ENCODE measurements at regions not wholly inside any gene's neighbourhood (a gene's known extent, or its start where the extent isn't known, plus 50 kb on each side); places are given as distances from the start of the nearest gene placed in this dataset.

- TF ChIP-seq JUND (IDR thresholded peaks at IDR 0.05; ENCODE audit: low read length) (no peak), ATF3 (IDR thresholded peaks at IDR 0.05; ENCODE audit: insufficient read depth, low read depth, low read length) (no peak), SUZ12 (IDR thresholded peaks at IDR 0.05; ENCODE audit: low read length) (no peak), BCL11A (IDR thresholded peaks at IDR 0.05; ENCODE audit: low read depth in 2 of 2, low read length in 2 of 2) (no peak)
Measured at GRCh38 chr2:172375251-172375650, 52.1 kb upstream of the ITGA6 start (continued).
